ENCODE measurements at regions not wholly inside any gene's neighbourhood (a gene's known extent, or its start where the extent isn't known, plus 50 kb on each side); places are given as distances from the start of the nearest gene placed in this dataset.

GRCh38 chr10:75286901-75287300 is 51.1 kb upstream of the COMTD1 start:
- Mint-ChIP-seq H3K4me1 (ENCODE audit: low read depth) (no peaks in the 10 kb centered on the region), H3K27me3 (peaks cover 10% of the 10 kb centered on the region), H3K4me3 (no peak overlapping the region), H3K36me3 (ENCODE audit: low read depth) (no peaks in the 10 kb centered on the region), H3K27ac (no peak overlapping the region), H3K9me3 (peaks cover 3% of the 10 kb centered on the region)
- CTCF ChIA-PET: interaction anchor here (3.0 kb wide), 1 partner anchor 9 kb away, joined by 10 read pairs; no protein-coding TSS in a partner anchor
- intact Hi-C loops (cut with micrococcal nuclease): no loop called here
- ATAC-seq (no peak), DNase-seq (no peak)
- no peak for TF ChIP-seq CTCF (IDR thresholded peaks at IDR 0.05)
- POLR2A ChIA-PET: no interaction called here

Data from activated CD8-positive, alpha-beta T cell treated with anti-CD3 and anti-CD28 coated beads for 36 hours (primary cell).